Effector CD8-positive, alpha-beta T cell (primary cell): ENCODE measurements at regions not wholly inside any gene's neighbourhood (a gene's known extent, or its start where the extent isn't known, plus 50 kb on each side); places are given as distances from the start of the nearest gene placed in this dataset.
"Not testable (repeated sequence)": the region's sequence is repeated elsewhere in the genome, so short reads cannot be mapped to it uniquely, and the experiment has no call there.

Source experiments
- DNase-seq: peaks from one replicate; lab custom pipeline; 2025; lab: John Stamatoyannopoulos, UW

- no peak for DNase-seq
Measured at GRCh38 chr2:83155826-83156225, 1303.3 kb downstream of the SUCLG1 start.

DNA sequence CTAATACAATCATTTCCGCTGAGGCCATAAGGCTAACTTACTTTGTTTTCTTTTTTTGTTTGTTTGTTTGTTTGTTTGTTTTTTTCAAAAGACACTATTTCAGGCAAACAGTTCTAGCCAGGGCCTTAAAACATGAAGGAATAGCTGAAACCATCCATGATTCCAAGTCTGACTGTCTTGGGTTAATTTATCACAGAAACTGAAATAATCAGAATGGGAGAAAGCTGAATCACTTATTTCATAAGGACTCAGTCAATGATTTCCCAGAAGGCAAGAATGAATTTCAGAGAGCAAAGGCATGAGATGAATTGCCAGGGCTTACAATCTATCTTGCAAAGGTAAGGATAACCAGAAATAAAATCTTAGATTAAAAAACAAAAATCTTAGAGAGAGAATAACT, 1315.1 kb downstream of the SUCLG1 start:
- DNase-seq = no peak

GRCh38 chr2:83142934-83143333, 1316.1 kb downstream of the SUCLG1 start:
- DNase-seq = no peak

DNA sequence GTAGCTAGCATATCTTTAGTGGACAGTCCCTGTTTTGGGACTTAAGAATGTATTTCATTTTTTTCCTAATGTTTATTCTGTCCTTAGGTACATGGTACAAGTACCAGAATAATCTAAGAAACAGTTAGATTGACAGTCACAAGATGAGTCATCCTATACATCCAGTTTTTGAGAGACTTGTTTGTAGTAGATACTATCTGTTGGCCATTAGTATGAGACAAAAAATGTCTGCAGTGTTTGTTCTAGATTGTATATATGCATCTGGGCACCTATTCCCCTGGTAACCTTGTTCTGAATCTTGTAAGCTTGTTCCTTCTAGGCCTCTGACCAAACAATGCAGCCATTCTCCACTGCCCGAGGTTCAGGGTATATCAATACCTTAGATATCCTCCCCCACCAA, 1343.5 kb downstream of the SUCLG1 start:
- DNase-seq = no peak

DNA sequence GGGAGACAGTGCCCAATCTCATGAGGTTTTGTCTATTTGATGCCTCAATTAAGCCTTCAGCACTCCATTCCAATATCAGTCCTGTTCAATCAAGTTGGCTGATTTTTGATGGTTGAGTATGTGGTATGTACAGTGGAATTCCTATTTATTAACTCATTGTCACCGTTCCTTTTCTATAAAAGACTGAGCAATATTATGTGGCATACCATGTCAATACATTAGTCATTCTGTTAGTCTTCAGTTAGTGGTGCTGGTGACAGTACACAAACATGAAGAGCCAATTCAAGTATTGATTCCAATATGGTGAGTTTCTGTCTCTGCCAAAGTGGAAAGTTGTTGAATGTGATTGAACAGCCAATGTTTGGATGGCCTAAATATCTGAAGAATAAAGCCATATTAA, 1343.9 kb downstream of the SUCLG1 start:
- no peak for DNase-seq

DNA sequence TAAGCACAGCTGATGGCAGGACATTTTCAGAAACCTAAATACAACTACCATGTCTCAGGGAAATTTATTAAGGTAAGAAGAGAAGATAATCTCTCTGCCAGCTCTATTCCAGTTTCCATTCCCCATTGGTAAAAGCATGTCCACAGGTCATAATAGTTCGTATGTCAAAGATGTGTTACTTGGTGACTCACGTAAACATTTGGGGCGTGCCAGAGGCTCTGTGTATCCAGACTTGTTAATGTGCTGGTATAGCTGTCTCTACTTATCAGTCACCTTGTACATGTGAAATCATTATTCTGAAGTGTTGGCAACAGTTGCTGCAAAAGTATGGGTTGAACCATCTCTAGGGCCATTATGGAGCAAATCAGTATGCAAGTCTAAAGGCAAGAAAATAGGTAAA, 1345.1 kb downstream of the SUCLG1 start:
- DNase-seq = no peak

DNA sequence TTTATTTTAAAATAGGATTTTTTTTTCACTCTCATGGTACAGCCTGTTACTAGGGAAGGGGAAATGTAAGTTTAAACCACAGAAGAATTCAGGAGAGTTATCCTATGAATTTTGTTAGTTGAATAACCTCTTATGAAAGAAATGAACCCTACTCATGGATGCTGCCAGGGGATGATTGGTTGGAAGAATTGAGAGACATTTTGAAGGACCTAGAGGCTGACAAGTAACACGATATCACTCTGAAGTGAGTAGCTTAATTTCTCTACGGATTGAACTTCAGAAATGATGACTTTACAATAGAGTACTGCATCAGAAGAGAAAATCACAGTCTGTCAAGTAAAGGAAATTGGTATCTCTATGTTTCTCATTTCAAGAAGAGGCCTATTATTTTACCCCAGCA, 1346.2 kb downstream of the SUCLG1 start:
- no peak for DNase-seq

- DNase-seq = no peak
Measured at GRCh38 chr2:83109284-83109683, 1349.8 kb downstream of the SUCLG1 start.

GRCh38 chr2:83106853-83107252, 1352.2 kb downstream of the SUCLG1 start:
- no peak for DNase-seq

- DNase-seq = no peak
Measured at GRCh38 chr2:83104202-83104601, 1354.9 kb downstream of the SUCLG1 start.

DNA sequence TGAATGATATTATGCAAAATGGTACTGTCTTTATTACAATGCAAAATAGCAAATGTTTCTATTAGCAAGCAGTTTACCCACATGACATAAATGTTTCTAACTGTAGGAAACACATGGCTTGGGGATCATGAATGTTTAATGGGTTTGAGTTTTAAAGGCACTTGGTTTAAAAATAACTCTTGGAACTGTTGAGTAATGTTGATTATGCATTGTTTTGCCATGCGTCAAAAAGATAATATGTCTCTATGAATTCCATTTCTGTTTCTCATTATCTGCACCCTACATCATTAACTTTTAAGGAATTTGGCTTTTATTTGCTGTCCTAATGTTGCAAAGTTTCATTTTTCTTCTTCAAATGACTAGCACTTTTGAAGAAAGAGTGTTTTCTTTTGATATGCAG, 1355.5 kb downstream of the SUCLG1 start:
- no peak for DNase-seq

DNA sequence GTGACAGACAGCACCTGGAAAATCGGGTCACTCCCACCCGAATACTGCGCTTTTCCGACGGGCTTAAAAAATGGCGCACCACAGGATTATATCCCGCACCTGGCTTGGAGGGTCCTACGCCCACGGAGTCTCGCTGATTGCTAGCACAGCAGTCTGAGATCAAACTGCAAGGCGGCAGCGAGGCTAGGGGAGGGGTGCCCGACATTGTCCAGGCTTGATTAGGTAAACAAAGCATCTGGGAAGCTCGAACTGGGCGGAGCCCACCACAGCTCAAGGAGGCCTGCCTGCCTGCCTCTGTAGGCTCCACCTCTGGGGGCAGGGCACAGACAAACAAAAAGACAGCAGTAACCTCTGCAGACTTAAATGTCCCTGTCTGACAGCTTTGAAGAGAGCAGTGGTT, 1370.0 kb downstream of the SUCLG1 start:
- not testable (repeated sequence) for DNase-seq

- no peak for DNase-seq
Measured at GRCh38 chr2:83085869-83086268, 1373.2 kb downstream of the SUCLG1 start.

GRCh38 chr2:83081826-83082690, 1377.0 kb downstream of the SUCLG1 start:
- no peak for DNase-seq

- DNase-seq = no peak
Measured at GRCh38 chr2:83079007-83079406, 1380.1 kb downstream of the SUCLG1 start.

- DNase-seq = no peak
Measured at GRCh38 chr2:83072767-83073166, 1386.3 kb downstream of the SUCLG1 start.

- no peak for DNase-seq
Measured at GRCh38 chr2:83071914-83072313, 1387.2 kb downstream of the SUCLG1 start.

DNA sequence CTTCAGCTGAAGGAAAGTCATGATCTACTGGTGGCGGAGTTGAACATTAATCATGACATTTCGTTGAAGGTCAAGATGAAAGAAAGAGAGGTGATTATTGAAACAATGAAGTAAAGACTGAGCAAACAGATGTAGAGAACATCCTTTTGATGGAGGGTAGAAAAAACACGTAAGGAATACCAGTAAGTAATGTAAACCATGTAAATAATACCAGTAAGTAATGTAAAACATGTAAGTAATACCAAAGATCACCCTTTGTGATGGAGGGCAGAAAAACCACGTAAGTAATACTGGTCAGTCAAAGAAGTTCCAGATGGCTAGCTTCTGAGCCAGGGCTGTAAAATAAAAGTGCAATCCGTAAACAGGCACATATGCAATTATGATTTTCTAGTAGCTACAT, 1387.7 kb downstream of the SUCLG1 start:
- DNase-seq = no peak

GRCh38 chr2:83069724-83070123, 1389.4 kb downstream of the SUCLG1 start:
- no peak for DNase-seq

- no peak for DNase-seq
Measured at GRCh38 chr2:83068714-83069113, 1390.4 kb downstream of the SUCLG1 start.

DNA sequence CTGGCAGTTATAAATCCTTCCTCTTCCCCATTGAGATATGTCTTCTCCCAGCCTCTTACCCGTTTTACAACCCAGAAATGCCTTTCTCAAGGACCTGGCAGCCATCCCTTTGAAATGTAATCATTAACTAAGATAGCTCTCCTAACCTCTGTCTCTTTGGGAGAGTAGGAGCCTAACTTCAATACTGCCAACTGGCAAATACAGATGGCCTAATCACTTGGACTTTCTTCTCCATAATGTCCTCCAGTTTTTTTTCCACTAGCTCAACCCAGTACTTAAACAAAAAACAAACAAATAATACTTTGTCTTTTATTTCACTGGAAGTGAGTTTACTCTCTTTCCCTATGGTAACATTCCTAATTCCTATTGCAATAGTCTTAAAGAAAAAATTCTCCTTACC, 1391.1 kb downstream of the SUCLG1 start:
- DNase-seq = no peak

DNA sequence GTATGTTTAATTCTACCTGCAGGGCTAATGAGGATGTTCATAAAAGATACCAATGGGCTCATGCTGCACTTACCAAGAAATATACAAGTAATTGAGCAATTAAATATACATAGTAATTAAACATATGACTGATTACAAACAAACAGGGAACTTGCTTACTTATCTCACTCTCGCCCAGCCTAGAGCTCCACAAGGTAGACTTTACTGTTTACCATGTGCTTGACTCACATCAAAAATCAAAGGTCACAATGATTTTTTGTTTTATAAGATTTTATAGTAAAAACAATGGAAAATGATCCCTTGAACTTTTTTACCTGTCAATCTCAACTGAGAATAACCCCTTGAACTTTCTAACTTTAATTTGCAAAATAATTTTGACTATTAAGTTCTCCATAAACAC, 1395.1 kb downstream of the SUCLG1 start:
- DNase-seq = no peak

- DNase-seq = no peak
Measured at GRCh38 chr2:83063511-83063910, 1395.6 kb downstream of the SUCLG1 start.

DNA sequence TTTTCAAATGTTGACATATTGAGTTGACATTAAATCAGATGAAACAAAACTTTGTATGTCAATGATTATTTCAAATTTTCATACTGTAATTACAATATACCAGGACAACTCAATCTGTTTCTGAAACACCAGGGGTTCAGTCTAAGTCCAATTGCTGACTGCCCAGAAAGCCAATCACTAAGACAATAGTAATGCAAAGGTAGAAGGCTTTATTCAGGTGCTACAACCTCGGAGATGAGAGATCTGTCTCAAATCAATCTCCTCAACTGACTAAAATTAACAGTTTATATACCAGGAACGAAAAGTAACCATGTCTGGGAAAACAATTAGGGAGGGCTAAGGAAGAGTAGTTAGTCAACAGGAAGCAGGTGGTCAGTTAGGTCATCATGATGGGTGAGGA, 1400.4 kb downstream of the SUCLG1 start:
- DNase-seq = no peak
